ENCODE measurements at regions not wholly inside any gene's neighbourhood (a gene's known extent, or its start where the extent isn't known, plus 50 kb on each side); places are given as distances from the start of the nearest gene placed in this dataset.

DNA sequence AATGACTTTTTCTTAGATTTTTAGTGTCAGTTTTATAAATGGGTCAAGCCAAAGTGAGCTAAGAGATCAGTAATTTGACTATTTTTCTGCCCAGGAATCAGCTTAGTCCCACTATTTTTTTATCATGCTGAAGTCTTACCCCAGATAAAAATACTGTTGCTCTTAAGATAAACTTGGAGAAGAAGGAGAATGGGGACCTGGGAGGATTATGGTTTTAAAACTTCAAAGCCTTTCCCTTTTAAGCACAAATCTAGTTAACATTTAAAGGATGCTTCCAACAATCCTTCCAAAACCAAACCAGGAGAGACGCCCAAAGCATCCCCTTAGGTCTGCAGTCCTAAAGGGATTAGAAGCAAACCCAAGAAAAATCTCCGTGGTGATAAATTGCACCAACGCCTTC lies 172.4 kb downstream of the SP3 start:
- Histone ChIP-seq H4K5ac (ENCODE audit: insufficient read length, low read depth, low read length) (no peak overlapping the region), H3K27ac (ENCODE audit: low read depth, low read length) (no peak overlapping the region), H3K36me3 (ENCODE audit: control insufficient read depth in 2 of 4, insufficient read depth in 4 of 4, low read length in 3 of 4) (no peaks in the 10 kb centered on the region), H4K91ac (replicated peaks; ENCODE audit: insufficient read length, low read length) (no peak overlapping the region), H2BK15ac (ENCODE audit: low read length) (no peak overlapping the region), H2BK12ac (ENCODE audit: low read depth, low read length) (no peak overlapping the region), H3K9me3 (ENCODE audit: insufficient read depth in 2 of 2, low read depth in 1 of 2, low read length in 1 of 2) (no peaks in the 10 kb centered on the region), H3K79me2 (ENCODE audit: control insufficient read depth in 1 of 2, insufficient read depth in 2 of 2, low read length in 2 of 2) (no peaks in the 10 kb centered on the region), H4K20me1 (replicated peaks in 1 of 2; ENCODE audit: control insufficient read depth in 1 of 2, insufficient read depth in 2 of 2, low read length in 2 of 2) (no peaks in the 10 kb centered on the region), H3K56ac (replicated peaks; ENCODE audit: insufficient read length, low read depth, low read length) (no peak overlapping the region), H3K4me3 (ENCODE audit: extremely low read depth in 1 of 4, insufficient read depth in 2 of 4, low read depth in 3 of 4, low read length in 4 of 4) (no peak overlapping the region), H3K79me1 (ENCODE audit: low read depth, low read length) (no peaks in the 10 kb centered on the region), H3K4me2 (ENCODE audit: insufficient read depth in 1 of 2, low read depth in 2 of 2, low read length in 2 of 2) (no peak overlapping the region), H2BK5ac (ENCODE audit: low read depth, low read length) (no peak overlapping the region), H3K18ac (ENCODE audit: extremely low read depth, low read length) (no peak overlapping the region), H3K4ac (replicated peaks; ENCODE audit: insufficient read length, low read depth, low read length) (no peak overlapping the region), H3K14ac (ENCODE audit: insufficient read length) (no peak overlapping the region), H3K27me3 (replicated peaks in 1 of 4; ENCODE audit: control insufficient read depth in 3 of 4, extremely low read depth in 1 of 4, insufficient read depth in 3 of 4, low read length in 3 of 4) (no peaks in the 10 kb centered on the region), H3K23ac (ENCODE audit: insufficient read length) (no peak overlapping the region), H4K8ac (ENCODE audit: extremely low read depth, insufficient read depth, low read length) (no peak overlapping the region), H2BK20ac (ENCODE audit: low read length) (no peak overlapping the region), H3K9ac (replicated peaks in 1 of 4; ENCODE audit: extremely low read depth in 1 of 4, low read depth in 3 of 4, low read length in 3 of 4) (no peak overlapping the region), H2AFZ (ENCODE audit: low read length) (no peak overlapping the region), H2AK5ac (ENCODE audit: low read depth, low read length) (no peak overlapping the region), H2BK120ac (replicated peaks; ENCODE audit: low read depth, low read length) (no peak overlapping the region), H3K4me1 (replicated peaks in 1 of 4; ENCODE audit: control insufficient read depth in 3 of 4, insufficient read depth in 4 of 4, low read length in 3 of 4) (peaks cover 0 to 13% (median 4%) of the 10 kb centered on the region in 4 experiments; a peak in 3 of 7 replicates), H3K23me2 (ENCODE audit: low read depth, low read length) (no peaks in the 10 kb centered on the region)
- POLR2A ChIA-PET (ENCODE audit: partially characterized antibody) = no interaction called here
- DNase-seq (ENCODE audit: low read depth in 1 of 2, low spot score in 2 of 2) = peak in 1 of 2 experiments; percentile 3
- FAIRE-seq = no peak
- 74% methylated on average over 3 of the region's 3 CpGs; no CpG with 5 or more reads in 1 of the 2 experiments for WGBS, 2 experiments (ENCODE audit: extremely low coverage in 1 of 2, insufficient coverage in 1 of 2, insufficient read length in 1 of 2, insufficient replicate concordance in 2 of 2, low coverage in 1 of 2, low lambda C conversion rate in 2 of 2, missing lambda C conversion rate in 1 of 2)
- CTCF ChIA-PET (ENCODE audit: partially characterized antibody) = no interaction called here
- TF ChIP-seq, protein P1, sequence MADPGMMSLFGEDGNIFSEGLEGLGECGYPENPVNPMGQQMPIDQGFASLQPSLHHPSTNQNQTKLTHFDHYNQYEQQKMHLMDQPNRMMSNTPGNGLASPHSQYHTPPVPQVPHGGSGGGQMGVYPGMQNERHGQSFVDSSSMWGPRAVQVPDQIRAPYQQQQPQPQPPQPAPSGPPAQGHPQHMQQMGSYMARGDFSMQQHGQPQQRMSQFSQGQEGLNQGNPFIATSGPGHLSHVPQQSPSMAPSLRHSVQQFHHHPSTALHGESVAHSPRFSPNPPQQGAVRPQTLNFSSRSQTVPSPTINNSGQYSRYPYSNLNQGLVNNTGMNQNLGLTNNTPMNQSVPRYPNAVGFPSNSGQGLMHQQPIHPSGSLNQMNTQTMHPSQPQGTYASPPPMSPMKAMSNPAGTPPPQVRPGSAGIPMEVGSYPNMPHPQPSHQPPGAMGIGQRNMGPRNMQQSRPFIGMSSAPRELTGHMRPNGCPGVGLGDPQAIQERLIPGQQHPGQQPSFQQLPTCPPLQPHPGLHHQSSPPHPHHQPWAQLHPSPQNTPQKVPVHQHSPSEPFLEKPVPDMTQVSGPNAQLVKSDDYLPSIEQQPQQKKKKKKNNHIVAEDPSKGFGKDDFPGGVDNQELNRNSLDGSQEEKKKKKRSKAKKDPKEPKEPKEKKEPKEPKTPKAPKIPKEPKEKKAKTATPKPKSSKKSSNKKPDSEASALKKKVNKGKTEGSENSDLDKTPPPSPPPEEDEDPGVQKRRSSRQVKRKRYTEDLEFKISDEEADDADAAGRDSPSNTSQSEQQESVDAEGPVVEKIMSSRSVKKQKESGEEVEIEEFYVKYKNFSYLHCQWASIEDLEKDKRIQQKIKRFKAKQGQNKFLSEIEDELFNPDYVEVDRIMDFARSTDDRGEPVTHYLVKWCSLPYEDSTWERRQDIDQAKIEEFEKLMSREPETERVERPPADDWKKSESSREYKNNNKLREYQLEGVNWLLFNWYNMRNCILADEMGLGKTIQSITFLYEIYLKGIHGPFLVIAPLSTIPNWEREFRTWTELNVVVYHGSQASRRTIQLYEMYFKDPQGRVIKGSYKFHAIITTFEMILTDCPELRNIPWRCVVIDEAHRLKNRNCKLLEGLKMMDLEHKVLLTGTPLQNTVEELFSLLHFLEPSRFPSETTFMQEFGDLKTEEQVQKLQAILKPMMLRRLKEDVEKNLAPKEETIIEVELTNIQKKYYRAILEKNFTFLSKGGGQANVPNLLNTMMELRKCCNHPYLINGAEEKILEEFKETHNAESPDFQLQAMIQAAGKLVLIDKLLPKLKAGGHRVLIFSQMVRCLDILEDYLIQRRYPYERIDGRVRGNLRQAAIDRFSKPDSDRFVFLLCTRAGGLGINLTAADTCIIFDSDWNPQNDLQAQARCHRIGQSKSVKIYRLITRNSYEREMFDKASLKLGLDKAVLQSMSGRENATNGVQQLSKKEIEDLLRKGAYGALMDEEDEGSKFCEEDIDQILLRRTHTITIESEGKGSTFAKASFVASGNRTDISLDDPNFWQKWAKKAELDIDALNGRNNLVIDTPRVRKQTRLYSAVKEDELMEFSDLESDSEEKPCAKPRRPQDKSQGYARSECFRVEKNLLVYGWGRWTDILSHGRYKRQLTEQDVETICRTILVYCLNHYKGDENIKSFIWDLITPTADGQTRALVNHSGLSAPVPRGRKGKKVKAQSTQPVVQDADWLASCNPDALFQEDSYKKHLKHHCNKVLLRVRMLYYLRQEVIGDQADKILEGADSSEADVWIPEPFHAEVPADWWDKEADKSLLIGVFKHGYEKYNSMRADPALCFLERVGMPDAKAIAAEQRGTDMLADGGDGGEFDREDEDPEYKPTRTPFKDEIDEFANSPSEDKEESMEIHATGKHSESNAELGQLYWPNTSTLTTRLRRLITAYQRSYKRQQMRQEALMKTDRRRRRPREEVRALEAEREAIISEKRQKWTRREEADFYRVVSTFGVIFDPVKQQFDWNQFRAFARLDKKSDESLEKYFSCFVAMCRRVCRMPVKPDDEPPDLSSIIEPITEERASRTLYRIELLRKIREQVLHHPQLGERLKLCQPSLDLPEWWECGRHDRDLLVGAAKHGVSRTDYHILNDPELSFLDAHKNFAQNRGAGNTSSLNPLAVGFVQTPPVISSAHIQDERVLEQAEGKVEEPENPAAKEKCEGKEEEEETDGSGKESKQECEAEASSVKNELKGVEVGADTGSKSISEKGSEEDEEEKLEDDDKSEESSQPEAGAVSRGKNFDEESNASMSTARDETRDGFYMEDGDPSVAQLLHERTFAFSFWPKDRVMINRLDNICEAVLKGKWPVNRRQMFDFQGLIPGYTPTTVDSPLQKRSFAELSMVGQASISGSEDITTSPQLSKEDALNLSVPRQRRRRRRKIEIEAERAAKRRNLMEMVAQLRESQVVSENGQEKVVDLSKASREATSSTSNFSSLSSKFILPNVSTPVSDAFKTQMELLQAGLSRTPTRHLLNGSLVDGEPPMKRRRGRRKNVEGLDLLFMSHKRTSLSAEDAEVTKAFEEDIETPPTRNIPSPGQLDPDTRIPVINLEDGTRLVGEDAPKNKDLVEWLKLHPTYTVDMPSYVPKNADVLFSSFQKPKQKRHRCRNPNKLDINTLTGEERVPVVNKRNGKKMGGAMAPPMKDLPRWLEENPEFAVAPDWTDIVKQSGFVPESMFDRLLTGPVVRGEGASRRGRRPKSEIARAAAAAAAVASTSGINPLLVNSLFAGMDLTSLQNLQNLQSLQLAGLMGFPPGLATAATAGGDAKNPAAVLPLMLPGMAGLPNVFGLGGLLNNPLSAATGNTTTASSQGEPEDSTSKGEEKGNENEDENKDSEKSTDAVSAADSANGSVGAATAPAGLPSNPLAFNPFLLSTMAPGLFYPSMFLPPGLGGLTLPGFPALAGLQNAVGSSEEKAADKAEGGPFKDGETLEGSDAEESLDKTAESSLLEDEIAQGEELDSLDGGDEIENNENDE (IDR thresholded peaks at IDR 0.05; ENCODE audit: insufficient replicate concordance, low read length) = no peak
